GM23338 (cell line): ENCODE measurements at regions not wholly inside any gene's neighbourhood (a gene's known extent, or its start where the extent isn't known, plus 50 kb on each side); places are given as distances from the start of the nearest gene placed in this dataset.

ENCODE experiments used
- ATAC-seq: fragments of 200-7000 bp; cut with Tn5 transposase; 3 replicates; pipeline ENCODE4 v1.9.1; 2020
- DNase-seq: peaks from one replicate; pipeline ENCODE4 v3.0.0-alpha.2; 2015; ENCODE audit warnings: low spot score
- H2AFZ ChIP-seq: fragments of 200-600 bp; sonication (generic); 2 replicates; pipeline ENCODE4 v1.8.0; 2016; ENCODE audit warnings: antibody characterized with exemption, mild to moderate bottlenecking, moderate library complexity
- H3F3A ChIP-seq: fragments of 200-600 bp; sonication (generic); replicated peaks from 2 replicates; pipeline ENCODE4 v1.8.0; 2017; ENCODE audit warnings: antibody characterized with exemption, mixed run types, low read depth
- H3K27ac ChIP-seq: fragments of 200-600 bp; sonication (generic); 2 replicates; pipeline ENCODE4 v1.6.1; 2016; ENCODE audit warnings: low read depth
- H3K27me3 ChIP-seq: fragments of 200-600 bp; sonication (generic); 2 replicates; pipeline ENCODE4 v1.8.0; 2016; ENCODE audit warnings: mild to moderate bottlenecking, mixed run types, moderate library complexity; ENCODE audit not compliant: insufficient read depth
- H3K36me3 ChIP-seq: fragments of 200-600 bp; sonication (generic); 2 replicates; pipeline ENCODE4 v1.8.0; 2016; ENCODE audit warnings: mild to moderate bottlenecking; ENCODE audit not compliant: insufficient read depth
- H3K4me1 ChIP-seq: fragments of 200-600 bp; sonication (generic); 2 replicates; pipeline ENCODE4 v1.8.0; 2016; ENCODE audit warnings: mild to moderate bottlenecking, moderate library complexity; ENCODE audit not compliant: insufficient read depth
- H3K4me2 ChIP-seq: fragments of 200-600 bp; sonication (generic); 2 replicates; pipeline ENCODE4 v1.7.1; 2017; ENCODE audit warnings: mixed run types
- H3K4me3 ChIP-seq: fragments of 200-600 bp; sonication (generic); 2 replicates; pipeline ENCODE4 v1.6.1; 2016; ENCODE audit warnings: mixed run types
- H3K79me2 ChIP-seq: fragments of 200-600 bp; sonication (generic); replicated peaks from 2 replicates; pipeline ENCODE4 v1.8.0; 2017; ENCODE audit warnings: mild to moderate bottlenecking; ENCODE audit not compliant: insufficient read depth
- H3K9me2 ChIP-seq: fragments of 200-600 bp; sonication (generic); 2 replicates; pipeline ENCODE4 v1.8.0; 2017; ENCODE audit not compliant: insufficient read depth
- H4K20me1 ChIP-seq: fragments of 200-600 bp; sonication (generic); replicated peaks from 2 replicates; pipeline ENCODE4 v1.8.0; 2017; ENCODE audit warnings: mild to moderate bottlenecking; ENCODE audit not compliant: insufficient read depth
- H3K27ac Mint-ChIP-seq: 2 replicates; pipeline ENCODE4 v1.8.0; 2020; ENCODE audit warnings: inconsistent platforms, mild to moderate bottlenecking, moderate library complexity, mixed read lengths
- H3K27me3 Mint-ChIP-seq: 3 replicates; pipeline ENCODE4 v1.8.0; 2022; ENCODE audit warnings: low read depth, mild to moderate bottlenecking, moderate library complexity, mixed read lengths, inconsistent platforms; ENCODE audit not compliant: insufficient read depth, poor library complexity
- H3K36me3 Mint-ChIP-seq: 3 replicates; pipeline ENCODE4 v1.8.0; 2021; ENCODE audit warnings: low read depth, mild to moderate bottlenecking, inconsistent platforms, moderate library complexity, mixed read lengths
- H3K4me1 Mint-ChIP-seq: 3 replicates; pipeline ENCODE4 v1.8.0; 2020; ENCODE audit warnings: mild to moderate bottlenecking, inconsistent platforms, mixed read lengths
- H3K4me3 Mint-ChIP-seq: 3 replicates; pipeline ENCODE4 v1.8.0; 2021; ENCODE audit warnings: moderate library complexity, mild to moderate bottlenecking, inconsistent platforms, mixed read lengths
- H3K9me3 Mint-ChIP-seq: 3 replicates; pipeline ENCODE4 v1.8.0; 2020; ENCODE audit warnings: moderate library complexity, mild to moderate bottlenecking, inconsistent platforms, mixed read lengths
- CTCF ChIP-seq, 2 experiments: fragments of 200-600 bp in 1 of 2; sonication (generic) in 1 of 2; conservative IDR thresholded peaks; 2 replicates each; pipeline versions ENCODE4 v1.5.1 to v1.6.1; 2016 to 2017; ENCODE audit warnings: antibody characterized with exemption in 2 of 2, low read depth in 2 of 2, mild to moderate bottlenecking in 2 of 2, moderate library complexity in 1 of 2
- ETS1 ChIP-seq: IDR thresholded peaks from 2 replicates; pipeline ENCODE4 v1.6.1; 2016; ENCODE audit warnings: antibody characterized with exemption
- EZH2 ChIP-seq: fragments of 200-600 bp; sonication (generic); IDR thresholded peaks from one replicate; pipeline ENCODE4 v1.8.0; 2017; ENCODE audit warnings: antibody characterized with exemption, mild to moderate bottlenecking, low read depth; ENCODE audit not compliant: unreplicated experiment
- EZH2phosphoT487 ChIP-seq: fragments of 200-600 bp; sonication (generic); IDR thresholded peaks from one replicate; pipeline ENCODE4 v1.8.1; 2018; ENCODE audit warnings: antibody characterized with exemption; ENCODE audit not compliant: unreplicated experiment
- JUNB ChIP-seq: IDR thresholded peaks from one replicate; pipeline ENCODE4 v1.6.1; 2016; ENCODE audit warnings: antibody characterized with exemption; ENCODE audit not compliant: unreplicated experiment
- NANOG ChIP-seq: IDR thresholded peaks from 2 replicates; pipeline ENCODE4 v1.6.1; 2016; ENCODE audit warnings: antibody characterized with exemption, borderline replicate concordance
- POLR2AphosphoS5 ChIP-seq: IDR thresholded peaks from 2 replicates; pipeline ENCODE4 v1.6.1; 2016; ENCODE audit warnings: antibody characterized with exemption, low read depth
- REST ChIP-seq: IDR thresholded peaks from one replicate; pipeline ENCODE4 v1.6.1; 2018; ENCODE audit warnings: antibody characterized with exemption; ENCODE audit not compliant: unreplicated experiment
- STAT1 ChIP-seq: IDR thresholded peaks from one replicate; pipeline ENCODE4 v1.6.1; 2016; ENCODE audit warnings: antibody characterized with exemption; ENCODE audit not compliant: unreplicated experiment
- ZNF114 ChIP-seq: fragments of 250-450 bp; sonication (Bioruptor Pico); IDR thresholded peaks from 2 replicates; pipeline ENCODE4 v1.5.0; 2020; ENCODE audit warnings: mild to moderate bottlenecking, moderate library complexity
- ZNF331 ChIP-seq: fragments of 250-450 bp; sonication (Bioruptor Pico); IDR thresholded peaks from 2 replicates; pipeline ENCODE4 v1.5.0; 2020; ENCODE audit warnings: low read depth, mild to moderate bottlenecking, moderate library complexity
- ZNF462 ChIP-seq: fragments of 250-450 bp; sonication (Bioruptor Pico); IDR thresholded peaks from 2 replicates; pipeline ENCODE4 v1.5.0; 2020; ENCODE audit warnings: mild to moderate bottlenecking, moderate library complexity

GRCh38 chr11:72525466-72525865 lies 91.1 kb upstream of the CLPB start:
- Mint-ChIP-seq H3K4me1 (peaks cover 4% of the 10 kb centered on the region; the same call in 1 of the 3 replicates), H3K36me3 (no peaks in the 10 kb centered on the region), H3K4me3 (no peak overlapping the region), H3K9me3 (no peaks in the 10 kb centered on the region; the same call in 2 of the 3 replicates), H3K27ac (no peak overlapping the region), H3K27me3 (peaks cover 5% of the 10 kb centered on the region)
- Histone ChIP-seq H3K4me3 (no peak overlapping the region), H2AFZ (peak overlapping the region; percentile 11; the same call in 1 of the 2 replicates), H3K27me3 (no peaks in the 10 kb centered on the region), H3K79me2 (no peaks in the 10 kb centered on the region), H3K9me2 (no peaks in the 10 kb centered on the region; the same call in 1 of the 2 replicates), H4K20me1 (no peaks in the 10 kb centered on the region), H3K36me3 (no peaks in the 10 kb centered on the region), H3K4me1 (no peaks in the 10 kb centered on the region; the same call in 1 of the 2 replicates), H3F3A (no peaks in the 10 kb centered on the region), H3K4me2 (no peak overlapping the region), H3K27ac (no peak overlapping the region)
- peak; percentile 47 for DNase-seq
- TF ChIP-seq ZNF114 (CRISPR knock-in tag) = no peak
- no peak for TF ChIP-seq ZNF462 (CRISPR knock-in tag)
- TF ChIP-seq JUNB = no peak
- no peak for TF ChIP-seq NANOG
- TF ChIP-seq EZH2phosphoT487 = no peak
- TF ChIP-seq ETS1 = no peak
- TF ChIP-seq EZH2 = no peak
- no peak for TF ChIP-seq ZNF331 (CRISPR knock-in tag)
- no peak for TF ChIP-seq CTCF (conservative IDR thresholded peaks at IDR 0.05; ENCODE audit: low read depth in 2 of 2)
- TF ChIP-seq REST = no peak
- TF ChIP-seq POLR2AphosphoS5 = no peak
- TF ChIP-seq STAT1 = no peak
- ATAC-seq = peak; percentile 95
